GM12891 (cell line): ENCODE measurements at regions not wholly inside any gene's neighbourhood (a gene's known extent, or its start where the extent isn't known, plus 50 kb on each side); places are given as distances from the start of the nearest gene placed in this dataset.

Experiments
- POLR2A ChIP-seq: IDR thresholded peaks from 2 replicates; pipeline ENCODE4 v1.6.1; 2011; ENCODE audit warnings: low read depth, low read length, control low read depth
- SPI1 ChIP-seq: IDR thresholded peaks from 2 replicates; pipeline ENCODE4 v1.6.1; 2011; ENCODE audit warnings: low read depth, low read length, control low read depth

- TF ChIP-seq SPI1: no peak
- TF ChIP-seq POLR2A: no peak
Measured at GRCh38 chr4:11908205-11908604, 479.5 kb upstream of the HS3ST1 start.
